PC-9 (cell line): ENCODE measurements at regions not wholly inside any gene's neighbourhood (a gene's known extent, or its start where the extent isn't known, plus 50 kb on each side); places are given as distances from the start of the nearest gene placed in this dataset.

Experiments used
- CTCF ChIP-seq: fragments of 200-600 bp; sonication (generic); conservative IDR thresholded peaks from 2 replicates; pipeline ENCODE4 v1.6.1; 2017; ENCODE audit warnings: mixed run types, antibody characterized with exemption, mild to moderate bottlenecking, moderate library complexity
- EZH2 ChIP-seq: fragments of 200-600 bp; sonication (generic); IDR thresholded peaks from 2 replicates; pipeline ENCODE4 v1.8.0; 2017; ENCODE audit warnings: antibody characterized with exemption, low read depth

- TF ChIP-seq EZH2 (no peak), CTCF (no peak)
Measured at GRCh38 chr3:89002191-89002590, 105.2 kb upstream of the EPHA3 start.
